ENCODE measurements at regions not wholly inside any gene's neighbourhood (a gene's known extent, or its start where the extent isn't known, plus 50 kb on each side); places are given as distances from the start of the nearest gene placed in this dataset.

DNA sequence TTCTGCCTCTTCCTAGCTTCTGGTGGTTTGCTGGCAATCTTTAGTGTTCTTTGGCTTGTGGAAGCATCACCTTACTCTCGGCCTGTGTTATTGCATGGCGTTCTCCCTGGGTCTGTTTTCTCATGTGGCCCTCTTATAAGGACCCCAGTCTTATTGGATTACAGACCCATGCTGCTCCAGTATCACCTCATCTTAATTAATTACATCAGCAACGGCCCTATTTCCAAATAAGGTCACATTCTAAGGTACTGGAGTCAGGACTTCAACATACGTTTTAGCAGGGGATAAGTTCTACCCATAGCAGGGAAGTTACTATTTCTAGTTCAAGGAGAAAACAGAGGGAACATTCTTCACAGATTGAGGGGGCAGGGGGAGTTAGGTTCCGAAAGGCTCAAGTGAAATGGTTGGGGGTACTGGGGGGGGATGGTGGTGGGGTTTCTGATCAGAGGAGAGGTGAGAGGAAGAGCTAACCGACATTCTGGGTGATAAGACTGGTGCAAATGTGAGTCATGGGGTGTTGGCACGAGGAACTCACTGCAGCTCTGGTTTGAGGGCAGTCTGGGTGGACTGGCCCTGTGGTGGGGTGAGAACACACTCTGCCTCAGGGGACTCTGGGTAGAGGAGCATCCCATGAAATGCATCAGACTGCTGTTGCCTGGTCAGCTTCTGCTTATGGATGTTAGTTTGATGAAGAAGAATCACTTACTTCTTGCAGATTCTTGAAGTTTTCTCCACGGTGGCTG, 51.5 kb upstream of the ZBED5 start:
- TF ChIP-seq POLR2AphosphoS5 (IDR thresholded peaks at IDR 0.05; ENCODE audit: low read depth, low read length) (no peak), POLR2A (IDR thresholded peaks at IDR 0.05; ENCODE audit: low read depth, low read length) (no peak), TAF1 (IDR thresholded peaks at IDR 0.05; ENCODE audit: borderline replicate concordance, low read depth, low read length) (no peak)
